ENCODE measurements at regions not wholly inside any gene's neighbourhood (a gene's known extent, or its start where the extent isn't known, plus 50 kb on each side); places are given as distances from the start of the nearest gene placed in this dataset.

GRCh38 chr6:117169064-117169665 lies 96.2 kb upstream of the VGLL2 start (continued):
- TF ChIP-seq GRHL1 (CRISPR knock-in tag; conservative IDR thresholded peaks at IDR 0.05) (no peak), POLR2A (IDR thresholded peaks at IDR 0.05; ENCODE audit: insufficient read depth in 1 of 2, low read depth in 2 of 2, low read length in 2 of 2) (no peak), ZBTB8A (CRISPR knock-in tag; IDR thresholded peaks at IDR 0.05; ENCODE audit: borderline replicate concordance, low read depth) (no peak)

- DNase-seq (ENCODE audit: low spot score) (no peak), ATAC-seq (no peak), FAIRE-seq (no peak)
- H3K4me2 ChIP-seq (ENCODE audit: low read depth, low read length): no peak overlapping the region
- no peaks in the 10 kb centered on the region for H4K20me1 ChIP-seq (ENCODE audit: insufficient read depth, low read length)
- no peaks in the 10 kb centered on the region for H3K79me2 ChIP-seq (ENCODE audit: insufficient read depth, low read length)
- H3K4me1 ChIP-seq (ENCODE audit: insufficient read depth, low read length): no peaks in the 10 kb centered on the region
- 0% methylated on average over 1 of the region's 1 CpG for WGBS (ENCODE audit: low lambda C conversion rate)
- intact Hi-C loops (cut with micrococcal nuclease; ENCODE audit: unreplicated experiment): no loop called here
- H2AFZ ChIP-seq (ENCODE audit: low read length): no peak overlapping the region
- ChIA-PET CTCF (ENCODE audit: low intra/inter-chr PET ratio, low total read pairs) (no interaction called here), POLR2A (no interaction called here)
- H3K4me3 ChIP-seq (replicated peaks in 1 of 3; ENCODE audit: insufficient read depth in 1 of 3, low read depth in 2 of 3, low read length in 3 of 3): no peak overlapping the region
- in situ Hi-C loops (cut with HindIII; ENCODE audit: extremely low pct_ligation_motif_present, low pct_unique_long_range_greater_than_20kb): no loop called here
- H3K9me3 ChIP-seq (ENCODE audit: low read length): no peaks in the 10 kb centered on the region
- BruUV-seq (replicated peaks): no TSS peak
- no peak overlapping the region for H3K9ac ChIP-seq (ENCODE audit: insufficient read depth, low read depth, low read length)
- H3K36me3 ChIP-seq (replicated peaks in 1 of 2; ENCODE audit: control insufficient read depth in 1 of 2, insufficient read depth in 2 of 2, low read length in 2 of 2): no peaks in the 10 kb centered on the region
- no peaks in the 10 kb centered on the region for H3K27me3 ChIP-seq (ENCODE audit: control insufficient read depth in 1 of 2, insufficient read depth in 2 of 2, low read length in 2 of 2)
- H3K27ac ChIP-seq (ENCODE audit: extremely low read length, insufficient read depth, low read length): no peak overlapping the region
- TF ChIP-seq ATF6 (CRISPR knock-in tag; conservative IDR thresholded peaks at IDR 0.05) (no peak), ZNF460 (CRISPR knock-in tag; IDR thresholded peaks at IDR 0.05; ENCODE audit: borderline replicate concordance) (no peak), KIAA2018 (CRISPR knock-in tag; IDR thresholded peaks at IDR 0.05; ENCODE audit: borderline replicate concordance) (no peak), IRX3 (CRISPR knock-in tag; IDR thresholded peaks at IDR 0.05; ENCODE audit: borderline replicate concordance, low read depth) (no peak), ZNF530 (CRISPR knock-in tag; IDR thresholded peaks at IDR 0.05; ENCODE audit: low read depth) (no peak), ZSCAN25 (CRISPR knock-in tag; IDR thresholded peaks at IDR 0.05) (no peak), CREBL2 (CRISPR knock-in tag; IDR thresholded peaks at IDR 0.05; ENCODE audit: borderline replicate concordance) (no peak)
These were observed 95.5 kb upstream of the VGLL2 start for GRCh38 chr6:117169781-117170281.

Data from HepG2 (cell line).